AG09309 (cell line): ENCODE measurements at regions not wholly inside any gene's neighbourhood (a gene's known extent, or its start where the extent isn't known, plus 50 kb on each side); places are given as distances from the start of the nearest gene placed in this dataset.

Source experiments
- DNase-seq: peaks from one replicate; pipeline ENCODE4 v3.0.0-alpha.2; 2010; ENCODE audit warnings: low read depth
- H3K4me3 ChIP-seq: 2 replicates; pipeline ENCODE4 v1.5.1; 2011; ENCODE audit warnings: mild to moderate bottlenecking, low read depth, low read length, moderate library complexity; ENCODE audit not compliant: control insufficient read depth
- TF ChIP-seq, protein P1 (sequence below): IDR thresholded peaks from 2 replicates; pipeline ENCODE4 v1.5.1; 2011; ENCODE audit warnings: mild to moderate bottlenecking, low read depth, low read length, inconsistent platforms; ENCODE audit not compliant: insufficient read depth, control insufficient read depth; ENCODE audit errors: missing control alignments

DNA sequence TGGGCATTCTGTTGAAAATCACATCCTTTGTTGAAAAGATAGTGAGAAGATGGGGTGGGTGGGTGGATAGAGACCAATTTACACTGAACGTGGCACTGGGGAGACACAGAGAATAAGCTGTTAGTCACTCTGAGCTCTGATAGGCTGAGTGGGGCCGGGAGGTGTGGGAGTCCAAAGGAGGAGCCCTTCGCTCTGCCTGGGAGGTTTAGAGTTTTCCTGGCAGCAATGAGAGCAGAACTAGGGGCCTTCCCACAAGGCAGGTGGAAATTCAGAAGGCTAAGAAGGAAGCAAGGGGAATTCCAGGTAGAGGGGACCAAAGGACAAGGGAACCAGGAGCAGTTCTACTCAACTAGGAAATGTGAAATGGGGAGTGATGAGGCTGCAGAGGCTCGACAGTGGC lies 272.7 kb downstream of the RPLP1 start:
- no peak overlapping the region for H3K4me3 ChIP-seq
- TF ChIP-seq, protein P1, sequence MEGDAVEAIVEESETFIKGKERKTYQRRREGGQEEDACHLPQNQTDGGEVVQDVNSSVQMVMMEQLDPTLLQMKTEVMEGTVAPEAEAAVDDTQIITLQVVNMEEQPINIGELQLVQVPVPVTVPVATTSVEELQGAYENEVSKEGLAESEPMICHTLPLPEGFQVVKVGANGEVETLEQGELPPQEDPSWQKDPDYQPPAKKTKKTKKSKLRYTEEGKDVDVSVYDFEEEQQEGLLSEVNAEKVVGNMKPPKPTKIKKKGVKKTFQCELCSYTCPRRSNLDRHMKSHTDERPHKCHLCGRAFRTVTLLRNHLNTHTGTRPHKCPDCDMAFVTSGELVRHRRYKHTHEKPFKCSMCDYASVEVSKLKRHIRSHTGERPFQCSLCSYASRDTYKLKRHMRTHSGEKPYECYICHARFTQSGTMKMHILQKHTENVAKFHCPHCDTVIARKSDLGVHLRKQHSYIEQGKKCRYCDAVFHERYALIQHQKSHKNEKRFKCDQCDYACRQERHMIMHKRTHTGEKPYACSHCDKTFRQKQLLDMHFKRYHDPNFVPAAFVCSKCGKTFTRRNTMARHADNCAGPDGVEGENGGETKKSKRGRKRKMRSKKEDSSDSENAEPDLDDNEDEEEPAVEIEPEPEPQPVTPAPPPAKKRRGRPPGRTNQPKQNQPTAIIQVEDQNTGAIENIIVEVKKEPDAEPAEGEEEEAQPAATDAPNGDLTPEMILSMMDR, result no peak
- no peak for DNase-seq

DNA sequence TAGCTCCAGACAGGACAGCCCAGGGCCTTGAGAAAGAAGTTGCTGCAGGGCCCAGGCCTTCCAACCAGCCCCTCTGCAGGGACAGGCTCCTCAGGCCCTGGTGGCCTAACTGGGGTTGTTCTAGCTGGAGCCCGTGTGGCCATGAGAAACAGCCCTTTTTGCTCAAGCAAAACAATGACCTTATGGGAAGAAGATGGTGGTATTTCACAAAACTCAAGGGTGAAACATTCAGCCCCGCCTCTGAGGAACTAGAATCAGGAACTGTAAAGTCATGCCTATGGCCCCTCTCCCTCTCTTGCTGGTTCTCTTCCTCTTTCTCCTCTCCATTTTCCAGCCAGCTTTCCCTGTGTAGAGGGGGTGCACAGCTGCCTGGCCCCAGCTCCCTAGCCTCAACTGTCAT lies 273.3 kb downstream of the RPLP1 start:
- no peak for DNase-seq
- no peak overlapping the region for H3K4me3 ChIP-seq
- TF ChIP-seq, protein P1, result no peak

DNA sequence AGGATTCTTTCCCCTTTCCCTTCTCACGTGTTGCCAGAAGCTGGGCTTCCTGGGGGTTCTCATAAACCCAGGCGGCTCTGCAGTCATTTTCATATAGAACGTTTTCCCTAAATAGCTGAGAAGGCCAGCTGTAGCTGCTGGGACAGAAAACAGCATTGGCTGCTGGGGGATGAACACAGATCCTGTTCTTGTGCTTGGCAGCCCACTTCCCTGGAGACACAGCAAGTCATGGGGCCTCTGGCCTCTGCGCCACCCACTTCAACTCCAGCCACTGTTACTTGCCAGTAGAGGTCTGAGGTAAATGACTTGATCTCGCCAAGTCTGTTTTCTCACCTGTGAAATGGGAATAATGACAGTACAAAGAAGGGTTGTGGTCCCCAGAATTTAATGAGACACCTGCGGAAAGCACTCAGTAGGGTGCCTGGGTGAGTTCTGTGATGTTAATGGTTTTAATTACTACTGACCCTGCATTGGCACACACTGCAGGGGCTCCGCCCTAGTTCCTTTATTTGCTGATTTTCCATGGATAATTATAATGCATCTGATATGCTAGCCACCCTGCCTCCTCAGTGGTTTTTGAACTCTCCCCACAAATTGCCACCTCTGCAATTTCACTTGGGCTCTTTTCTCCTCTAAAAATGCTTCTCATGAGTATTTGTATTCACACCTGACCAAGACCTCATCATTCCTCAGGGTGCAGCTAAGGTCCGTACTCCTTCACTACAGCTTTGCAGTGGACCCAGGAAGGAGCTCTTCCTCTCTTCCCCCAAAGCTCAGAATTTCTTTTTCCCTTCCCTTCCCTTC lies 274.7 kb downstream of the RPLP1 start:
- no peak overlapping the region for H3K4me3 ChIP-seq
- DNase-seq, result no peak
- TF ChIP-seq, protein P1, result no peak

DNA sequence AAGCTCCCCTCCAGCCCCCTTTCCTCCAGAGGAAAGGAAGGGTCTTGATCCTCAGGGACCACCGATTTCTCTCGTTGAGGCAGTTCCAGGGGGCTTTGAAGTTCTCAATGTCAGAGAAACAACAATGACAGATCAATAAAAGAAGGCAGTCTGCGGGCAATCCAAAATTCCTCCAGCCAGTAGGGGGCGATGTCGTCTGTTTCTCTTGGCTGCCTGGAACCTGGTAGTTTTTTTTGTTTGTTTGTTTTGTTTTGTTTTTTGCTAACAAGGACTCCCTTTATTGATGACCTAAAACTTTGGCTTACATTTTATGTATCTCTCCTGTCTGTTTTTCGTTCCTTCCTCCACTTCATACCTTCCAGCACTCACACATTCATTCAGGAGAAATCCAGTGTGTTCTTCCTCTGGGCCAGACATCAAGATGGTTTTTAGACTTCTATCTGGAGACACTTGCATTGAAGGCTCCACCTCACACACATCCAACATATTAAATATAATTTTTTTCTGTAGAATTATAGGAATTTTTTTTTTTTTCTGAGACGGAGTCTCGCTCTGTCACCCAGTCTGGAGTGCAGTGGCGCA lies 276.6 kb downstream of the RPLP1 start:
- no peak for DNase-seq
- TF ChIP-seq, protein P1, result peak; percentile 82
- H3K4me3 ChIP-seq, result no peak overlapping the region

DNA sequence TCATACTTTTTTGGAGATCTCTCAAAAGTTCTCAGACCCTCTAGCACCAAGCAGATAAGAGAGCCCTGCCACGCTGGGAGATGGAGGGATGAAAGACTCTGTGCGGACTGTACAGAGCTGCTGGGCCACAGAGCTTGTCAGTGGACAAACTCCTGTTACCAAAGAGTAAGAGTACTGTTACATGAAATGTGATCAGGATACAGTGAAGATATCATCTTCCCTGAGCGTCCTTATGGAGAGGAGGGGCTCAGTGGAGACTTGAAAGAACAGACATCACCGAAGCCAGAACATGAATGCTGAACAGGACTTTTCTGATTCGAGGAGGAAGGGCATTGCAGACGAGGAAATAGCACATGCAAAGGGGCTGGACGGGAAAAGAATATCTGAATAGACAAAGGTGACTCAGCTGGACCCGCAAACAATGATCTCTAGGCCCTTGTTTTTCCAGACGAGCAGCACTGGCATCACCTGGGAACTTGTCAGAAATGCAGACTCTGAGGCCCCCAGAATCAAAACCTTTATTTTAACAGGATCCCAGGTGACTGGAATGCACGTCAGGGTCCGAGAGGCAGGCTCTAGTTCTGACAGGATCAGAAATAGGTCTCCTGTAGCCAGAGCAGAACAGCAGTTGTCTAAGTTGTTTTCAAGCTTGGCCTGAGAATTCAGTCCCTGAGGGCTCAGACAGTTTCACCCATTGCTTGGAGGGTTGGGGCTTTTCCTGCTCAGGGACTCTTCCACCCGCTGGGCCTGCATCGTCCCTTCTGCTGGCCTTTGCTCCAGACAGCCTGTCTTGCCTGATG lies 277.9 kb downstream of the RPLP1 start:
- no peak for DNase-seq
- TF ChIP-seq, protein P1, result no peak
- H3K4me3 ChIP-seq, result no peak overlapping the region

DNA sequence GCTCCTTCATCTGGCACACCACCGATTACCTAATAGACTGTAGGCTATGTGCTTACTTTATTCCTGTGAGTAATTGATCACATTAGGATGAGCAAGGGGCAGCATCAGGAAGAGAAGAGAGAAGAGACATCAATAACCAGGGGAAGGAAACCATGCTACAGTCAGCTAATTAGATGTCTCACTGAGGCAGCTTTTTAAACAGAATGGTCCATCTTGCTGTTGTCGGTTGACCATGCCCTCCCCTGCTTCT lies 278.4 kb downstream of the RPLP1 start:
- TF ChIP-seq, protein P1, result no peak
- no peak for DNase-seq
- no peak overlapping the region for H3K4me3 ChIP-seq
